GM21526 (cell line): ENCODE measurements at regions not wholly inside any gene's neighbourhood (a gene's known extent, or its start where the extent isn't known, plus 50 kb on each side); places are given as distances from the start of the nearest gene placed in this dataset.

ENCODE experiments used
- ATAC-seq: cut with Tn5 transposase; IDR thresholded peaks from one replicate; pipeline ENCODE4 v1.9.1; 2021; ENCODE audit warnings: moderate library complexity; ENCODE audit not compliant: unreplicated experiment, low FRiP score

DNA sequence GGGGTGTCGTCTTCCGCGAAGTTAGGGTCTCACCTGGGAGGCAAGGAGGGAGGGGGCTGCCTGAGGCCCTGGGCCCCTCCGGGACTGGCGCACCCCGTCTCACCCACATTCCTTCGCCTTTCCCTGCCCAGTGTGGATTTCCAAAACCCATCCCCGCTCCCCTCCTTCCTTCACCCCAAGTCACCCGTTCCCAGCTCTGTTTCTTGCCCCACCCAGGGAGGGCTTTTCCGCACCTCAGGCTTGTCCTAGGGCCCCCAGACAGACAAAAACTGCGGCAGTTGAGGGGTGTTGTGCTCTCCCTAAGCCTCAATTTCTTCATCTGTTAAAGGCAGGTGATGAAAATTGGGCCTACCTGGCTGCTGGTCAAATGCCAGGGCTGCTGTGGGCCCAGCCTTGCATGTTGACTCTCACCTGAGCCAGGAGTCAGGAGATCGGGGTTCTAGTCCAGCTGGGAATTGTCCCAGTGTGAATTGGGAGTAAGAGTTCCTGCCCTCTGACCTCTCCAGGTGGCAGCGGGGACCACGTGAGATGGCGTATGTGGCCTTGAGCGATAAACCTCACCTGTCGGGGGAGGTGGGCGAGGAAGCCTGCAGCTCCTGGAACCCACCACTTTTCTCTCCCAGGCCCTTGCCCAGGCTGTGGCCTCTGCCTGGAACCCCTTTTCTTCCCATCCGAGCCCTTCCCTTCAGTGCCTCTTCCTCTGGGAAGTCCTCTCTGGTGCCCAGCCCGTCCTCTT is 143.4 kb upstream of the IER5L start:
- no peak for ATAC-seq

GRCh38 chr9:129320575-129321285 is 142.7 kb upstream of the IER5L start:
- ATAC-seq, result no peak

- no peak for ATAC-seq
These were observed 141.9 kb upstream of the IER5L start for GRCh38 chr9:129319938-129320481.

DNA sequence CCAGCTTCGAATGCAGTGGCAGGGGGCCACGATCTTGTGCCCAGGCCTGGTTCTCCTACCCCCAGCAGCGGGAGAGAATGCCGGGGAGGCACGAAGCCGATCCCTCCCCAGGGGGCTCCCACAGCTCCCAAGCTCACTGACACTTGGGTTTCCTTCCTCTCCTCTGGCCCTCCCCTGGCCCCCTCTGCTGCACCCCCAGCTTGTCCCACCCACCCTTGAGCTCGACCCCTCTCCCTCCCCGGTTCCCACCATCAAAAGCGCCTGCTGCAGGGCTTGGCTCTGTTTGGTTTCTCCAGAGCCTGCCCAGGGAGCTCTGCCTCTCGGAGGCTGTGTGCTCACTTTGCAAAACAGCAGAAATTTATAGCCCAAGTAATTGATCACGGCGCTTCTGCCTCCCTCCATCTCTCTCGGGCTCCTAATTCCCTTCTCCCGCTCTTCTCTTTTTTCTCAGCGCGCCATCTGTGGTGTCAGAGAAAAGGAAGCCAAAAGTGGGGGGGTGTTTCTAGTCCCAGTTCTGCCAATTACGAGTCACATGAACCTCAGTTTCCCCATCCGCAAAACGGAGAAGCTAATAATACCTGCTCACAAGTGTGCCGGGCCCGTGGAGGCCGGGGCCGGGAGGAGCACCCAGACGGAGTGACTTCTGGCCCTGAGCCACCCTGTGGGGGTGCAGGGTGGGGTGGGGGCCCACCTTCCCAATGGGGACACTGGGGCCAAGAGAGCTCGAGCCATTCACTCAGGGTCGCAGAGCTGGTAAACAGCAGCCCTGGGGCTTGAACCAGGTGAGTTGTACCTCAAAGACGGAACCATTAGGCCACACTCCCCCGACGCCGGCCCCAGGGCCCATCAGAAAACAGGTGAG is 141.2 kb upstream of the IER5L start:
- no peak for ATAC-seq

DNA sequence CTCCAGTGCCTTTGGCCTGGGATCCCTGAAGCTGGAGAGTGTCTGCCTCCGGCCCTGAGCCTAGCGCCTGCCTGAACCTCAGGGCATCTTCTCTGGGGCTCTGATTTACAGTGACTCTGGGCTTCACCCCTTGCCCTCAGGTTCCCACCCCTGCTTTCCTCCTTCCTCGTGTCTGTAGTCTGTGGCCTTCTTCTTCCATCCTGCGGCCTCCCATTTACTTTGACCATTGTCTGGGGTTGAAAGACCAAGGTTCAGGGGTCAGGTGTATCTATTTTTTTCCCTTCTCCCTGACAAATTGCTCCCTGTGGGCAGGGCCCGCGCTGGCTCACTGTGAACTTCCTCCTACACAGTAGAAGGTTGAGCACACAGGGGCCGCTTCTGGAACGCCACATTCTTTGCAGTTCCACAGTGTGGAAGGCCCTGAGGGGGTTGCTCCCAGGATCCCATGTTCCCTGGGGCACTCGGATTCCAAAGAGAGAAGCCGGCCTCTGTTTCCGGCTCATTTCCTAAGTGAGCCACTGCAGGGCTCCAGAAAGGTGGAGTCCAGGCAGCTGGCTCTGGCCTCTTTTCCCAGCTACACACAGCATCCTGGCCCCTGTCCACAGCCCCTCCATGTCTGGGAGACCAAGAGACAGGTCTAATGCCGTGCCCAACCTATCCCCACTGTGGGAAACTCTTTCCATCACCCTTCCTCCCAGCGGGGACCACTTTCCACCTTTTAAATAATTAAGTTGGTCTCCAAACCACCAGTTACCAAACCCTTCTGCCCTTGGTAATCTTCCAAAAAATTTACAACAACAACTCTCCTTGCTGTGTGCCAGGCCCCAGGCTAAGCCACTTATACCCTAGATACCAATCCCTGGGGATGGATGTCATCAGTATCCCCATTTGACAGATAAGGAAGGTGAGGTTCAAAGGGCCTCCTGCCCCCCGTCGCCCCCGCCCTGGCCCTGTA is 140.3 kb upstream of the IER5L start:
- no peak for ATAC-seq

GRCh38 chr9:129317179-129318011 is 139.3 kb upstream of the IER5L start:
- ATAC-seq, result no peak

GRCh38 chr9:129316281-129317030 is 138.4 kb upstream of the IER5L start:
- no peak for ATAC-seq

GRCh38 chr9:129313331-129313955 is 135.4 kb upstream of the IER5L start:
- ATAC-seq, result no peak

DNA sequence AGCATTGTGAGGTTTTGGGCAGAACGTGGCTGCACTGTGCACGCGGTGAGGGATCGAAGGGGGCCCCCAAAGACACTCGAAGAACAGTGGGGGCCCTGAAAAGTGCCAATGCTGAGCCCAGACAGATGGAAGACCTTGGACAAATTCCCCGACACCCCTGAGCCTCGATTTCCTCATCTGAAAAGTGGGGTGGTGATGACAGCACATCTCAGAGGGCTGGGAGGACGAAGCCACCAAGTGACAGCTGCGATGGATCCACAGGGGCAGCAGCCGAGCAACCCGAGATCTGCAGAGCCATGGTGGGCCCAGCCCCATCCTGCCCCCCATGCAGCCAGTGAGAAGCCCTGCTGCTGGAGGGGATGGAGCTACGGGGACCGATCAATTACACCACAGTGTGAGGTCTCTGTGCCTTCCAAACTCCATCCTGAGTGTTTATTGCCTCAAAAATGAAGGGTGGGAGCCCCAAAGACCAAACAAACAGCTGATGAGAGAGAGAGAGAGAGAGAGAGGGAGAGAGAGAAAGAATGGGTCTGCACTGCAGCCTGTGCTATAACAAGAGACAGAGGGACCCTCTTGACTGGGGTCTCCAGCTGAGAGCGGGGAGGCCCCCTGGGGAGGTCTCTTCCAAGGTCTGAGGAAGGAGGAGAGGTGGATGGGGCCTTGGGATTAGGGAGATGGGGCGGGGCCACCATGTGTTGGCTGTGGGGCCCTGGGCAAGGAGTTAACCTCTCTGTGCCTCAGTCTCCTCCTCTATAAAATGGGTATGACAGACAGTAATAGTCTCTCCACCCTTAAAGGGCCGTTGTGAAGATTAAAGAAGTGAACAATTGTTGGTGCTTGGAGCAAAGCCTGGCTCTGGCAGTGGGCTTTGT is 134.4 kb upstream of the IER5L start:
- ATAC-seq, result no peak

GRCh38 chr9:129311643-129312042 is 133.6 kb upstream of the IER5L start:
- ATAC-seq, result no peak

- ATAC-seq, result no peak
These were observed 132.7 kb upstream of the IER5L start for GRCh38 chr9:129310666-129311350.

- ATAC-seq, result no peak
These were observed 131.8 kb upstream of the IER5L start for GRCh38 chr9:129309906-129310305.

- ATAC-seq, result no peak
These were observed 131.0 kb upstream of the IER5L start for GRCh38 chr9:129309041-129309430.

DNA sequence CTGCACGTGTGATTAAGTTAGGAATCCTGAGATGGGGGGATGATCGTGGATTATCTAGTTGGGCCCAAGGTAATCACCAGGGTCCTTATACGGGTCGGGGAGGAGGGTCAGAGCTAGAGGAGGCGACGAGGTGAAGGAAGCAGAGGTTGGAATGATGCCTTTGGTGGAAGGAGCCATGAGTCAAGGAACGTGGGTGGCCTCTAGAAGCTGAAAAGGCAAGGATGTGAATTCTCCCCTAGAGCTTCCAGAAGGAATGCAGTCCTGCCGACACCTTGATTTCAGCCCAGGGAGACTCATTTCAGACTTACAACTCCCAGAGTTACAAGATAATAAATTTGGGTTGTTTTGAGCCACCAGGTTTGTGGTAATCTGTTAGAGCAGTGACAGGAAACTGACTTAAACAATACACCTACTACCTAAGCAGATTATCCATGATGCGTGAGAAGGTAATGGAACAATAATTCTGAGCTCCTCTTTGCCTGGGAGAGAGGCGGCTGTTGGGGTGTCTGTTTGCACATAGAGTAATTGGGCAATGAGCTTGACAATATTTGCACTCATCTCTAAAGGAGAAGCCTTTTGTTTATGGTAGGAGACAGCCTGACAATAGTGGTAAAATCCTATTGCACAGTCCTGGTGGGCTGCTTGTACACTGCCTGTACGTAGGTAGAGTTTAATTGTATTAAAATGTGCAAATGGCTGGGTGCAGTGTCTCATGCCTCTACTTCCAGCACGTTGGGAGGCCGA is 129.3 kb upstream of the IER5L start:
- no peak for ATAC-seq

- ATAC-seq, result no peak
These were observed 128.4 kb upstream of the IER5L start for GRCh38 chr9:129306318-129306973.
